CD4-positive, CD25-positive, alpha-beta regulatory T cell (primary cell): ENCODE measurements at regions not wholly inside any gene's neighbourhood (a gene's known extent, or its start where the extent isn't known, plus 50 kb on each side); places are given as distances from the start of the nearest gene placed in this dataset.

Experiments used
- ATAC-seq, 2 donors: fragments of 150-1000 bp; cut with Tn5 transposase; one replicate each; pipeline ENCODE4 v1.10.0; 2021; ENCODE audit warnings: low read depth in 2 of 2, moderate number of reproducible peaks in 2 of 2, moderate library complexity in 1 of 2
- DNase-seq, 3 donors: peaks; one replicate each; pipeline versions ENCODE4 v3.0.0 to v3.0.0-alpha.2; 2012 to 2022; ENCODE audit warnings: mixed read lengths in 1 of 3
- H3K27ac ChIP-seq: one replicate; pipeline ENCODE4 v1.7.0; 2013; ENCODE audit warnings: mild to moderate bottlenecking, low read length; ENCODE audit not compliant: insufficient read depth, poor library complexity, severe bottlenecking
- H3K27me3 ChIP-seq: one replicate; pipeline ENCODE4 v1.7.0; 2013; ENCODE audit warnings: low read length; ENCODE audit not compliant: control insufficient read depth, insufficient read depth
- H3K36me3 ChIP-seq: one replicate; pipeline ENCODE4 v1.7.0; 2013; ENCODE audit warnings: mild to moderate bottlenecking, low read length, moderate library complexity; ENCODE audit not compliant: control insufficient read depth, insufficient read depth
- H3K4me1 ChIP-seq: 2 replicates; pipeline ENCODE4 v1.7.0; 2013; ENCODE audit warnings: mild to moderate bottlenecking, low read length; ENCODE audit not compliant: insufficient read depth, control insufficient read depth, poor library complexity, severe bottlenecking
- H3K4me3 ChIP-seq: one replicate; pipeline ENCODE4 v1.7.0; 2013; ENCODE audit warnings: low read depth, mild to moderate bottlenecking, low read length, moderate library complexity
- H3K9me3 ChIP-seq, 2 experiments: 1 replicate in 1 of 2; 2 replicates in 1 of 2; pipeline ENCODE4 v1.7.0; 2013; ENCODE audit warnings: low read length in 2 of 2, mild to moderate bottlenecking in 1 of 2, moderate library complexity in 1 of 2; ENCODE audit not compliant: control insufficient read depth in 2 of 2
- H3K27ac Mint-ChIP-seq, 3 donors: one replicate each; pipeline ENCODE4 v1.8.0; 2020 to 2022; ENCODE audit warnings: mild to moderate bottlenecking in 3 of 3, mixed read lengths in 3 of 3, moderate library complexity in 2 of 3
- H3K27me3 Mint-ChIP-seq: one replicate; pipeline ENCODE4 v1.8.0; 2022; ENCODE audit warnings: mild to moderate bottlenecking, mixed read lengths
- H3K36me3 Mint-ChIP-seq: one replicate; pipeline ENCODE4 v1.8.0; 2020; ENCODE audit warnings: mixed read lengths
- H3K4me1 Mint-ChIP-seq, 4 donors: one replicate each; pipeline ENCODE4 v1.8.0; 2020 to 2022; ENCODE audit warnings: mixed read lengths in 4 of 4, mild to moderate bottlenecking in 1 of 4
- H3K4me3 Mint-ChIP-seq, 4 donors: one replicate each; pipeline ENCODE4 v1.8.0; 2020 to 2022; ENCODE audit warnings: mild to moderate bottlenecking in 4 of 4, mixed read lengths in 4 of 4, moderate library complexity in 3 of 4
- H3K9me3 Mint-ChIP-seq, 7 donors: one replicate each; pipeline ENCODE4 v1.8.0; 2020 to 2022; ENCODE audit warnings: mixed read lengths in 7 of 7, mild to moderate bottlenecking in 3 of 7, moderate library complexity in 2 of 7

DNA sequence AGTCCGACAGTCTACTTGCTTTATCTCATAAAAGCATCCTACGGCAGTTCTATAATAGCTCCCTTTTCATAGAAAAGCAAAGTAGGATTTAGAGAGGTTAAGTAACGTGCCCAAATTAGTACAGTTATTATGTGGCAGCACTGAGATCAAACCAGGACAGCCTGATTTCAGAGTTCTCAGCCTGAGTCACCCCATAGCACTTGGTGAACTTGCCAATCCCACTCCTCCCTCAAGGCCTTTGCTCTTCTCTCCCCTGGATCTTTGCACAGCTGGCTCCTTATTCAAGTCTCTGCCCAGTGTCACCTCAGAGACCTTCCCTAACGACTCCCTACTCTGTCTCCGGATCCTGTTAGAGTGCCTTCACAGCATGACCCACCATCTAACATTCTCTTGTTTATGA, 438.0 kb upstream of the NFE2L3 start:
- H3K4me1 ChIP-seq = no peaks in the 10 kb centered on the region
- no peak for ATAC-seq
- H3K36me3 Mint-ChIP-seq = no peaks in the 10 kb centered on the region

DNA sequence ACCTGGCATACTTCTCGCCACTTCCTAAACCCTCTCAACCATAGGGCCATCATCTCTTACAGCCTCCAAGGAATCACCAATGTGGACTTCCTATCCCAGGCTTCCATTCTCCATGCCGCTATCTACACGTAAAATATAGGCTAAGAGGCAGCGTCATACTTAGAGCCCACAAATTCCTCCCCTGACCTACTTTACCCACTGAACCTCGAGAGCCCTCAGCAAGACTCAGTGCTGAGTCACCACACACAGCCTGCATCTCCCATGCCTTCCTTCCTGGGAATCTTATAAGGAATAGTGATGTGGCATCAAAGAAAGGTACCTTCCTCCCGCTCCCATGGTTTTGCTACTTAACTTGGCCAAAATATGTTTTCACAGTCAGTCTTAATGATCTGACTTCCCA, 435.6 kb upstream of the NFE2L3 start:
- H3K9me3 ChIP-seq = no peaks in the 10 kb centered on the region
- no peak for ATAC-seq
- H3K27ac Mint-ChIP-seq = no peak overlapping the region

More for the DNA sequence above, 438.0 kb upstream of the NFE2L3 start:
- Histone ChIP-seq H3K27me3 (peaks cover 2% of the 10 kb centered on the region), H3K27ac (no peak overlapping the region), H3K4me3 (no peak overlapping the region), H3K36me3 (no peaks in the 10 kb centered on the region), H3K9me3 (no peaks in the 10 kb centered on the region)
- DNase-seq = no peak
- Mint-ChIP-seq H3K4me3 (no peak overlapping the region), H3K9me3 (peaks cover 0 to 2% (median 0%) of the 10 kb centered on the region in 7 donors), H3K4me1 (no peaks in the 10 kb centered on the region), H3K27me3 (peaks cover 26% of the 10 kb centered on the region), H3K27ac (no peak overlapping the region)

DNA sequence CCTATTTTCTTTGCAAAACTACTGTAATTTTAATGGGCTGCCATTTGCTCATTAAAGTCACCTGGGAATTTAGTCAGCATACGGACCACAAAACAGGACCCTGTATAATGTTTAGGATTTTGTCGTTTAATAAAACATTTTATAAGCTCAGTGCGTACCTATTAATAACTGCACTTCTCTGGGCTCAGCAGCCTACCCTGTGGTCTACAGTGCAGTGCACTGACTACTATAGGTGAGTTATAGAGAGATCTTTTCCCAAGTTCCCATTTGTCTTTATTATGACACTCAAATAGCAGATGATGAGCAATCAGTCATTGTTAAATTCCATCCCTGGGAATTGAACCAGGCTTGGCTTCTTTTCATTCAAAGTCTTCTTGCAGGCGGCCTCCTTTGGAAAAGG, 433.4 kb upstream of the NFE2L3 start:
- H3K27me3 Mint-ChIP-seq = peaks cover 29% of the 10 kb centered on the region
- DNase-seq = no peak
- H3K4me3 Mint-ChIP-seq = no peak overlapping the region
- no peak overlapping the region for H3K4me3 ChIP-seq
- H3K27me3 ChIP-seq = no peaks in the 10 kb centered on the region
- H3K36me3 ChIP-seq = no peaks in the 10 kb centered on the region
- no peak overlapping the region for H3K27ac ChIP-seq
- H3K27ac Mint-ChIP-seq = no peak overlapping the region
- no peak for ATAC-seq
- no peaks in the 10 kb centered on the region for H3K9me3 ChIP-seq
- no peaks in the 10 kb centered on the region for H3K4me1 ChIP-seq
- no peaks in the 10 kb centered on the region for H3K4me1 Mint-ChIP-seq
- H3K9me3 Mint-ChIP-seq = peaks cover 0 to 2% (median 0%) of the 10 kb centered on the region in 7 donors
- H3K36me3 Mint-ChIP-seq = no peaks in the 10 kb centered on the region

More for the DNA sequence above, 435.6 kb upstream of the NFE2L3 start:
- Histone ChIP-seq H3K27me3 (no peaks in the 10 kb centered on the region), H3K36me3 (no peaks in the 10 kb centered on the region), H3K4me3 (no peak overlapping the region), H3K4me1 (no peaks in the 10 kb centered on the region), H3K27ac (no peak overlapping the region)
- Mint-ChIP-seq H3K36me3 (no peaks in the 10 kb centered on the region), H3K9me3 (peaks cover 0 to 2% (median 0%) of the 10 kb centered on the region in 7 donors), H3K27me3 (peaks cover 25% of the 10 kb centered on the region), H3K4me3 (no peak overlapping the region), H3K4me1 (no peaks in the 10 kb centered on the region)
- no peak for DNase-seq

DNA sequence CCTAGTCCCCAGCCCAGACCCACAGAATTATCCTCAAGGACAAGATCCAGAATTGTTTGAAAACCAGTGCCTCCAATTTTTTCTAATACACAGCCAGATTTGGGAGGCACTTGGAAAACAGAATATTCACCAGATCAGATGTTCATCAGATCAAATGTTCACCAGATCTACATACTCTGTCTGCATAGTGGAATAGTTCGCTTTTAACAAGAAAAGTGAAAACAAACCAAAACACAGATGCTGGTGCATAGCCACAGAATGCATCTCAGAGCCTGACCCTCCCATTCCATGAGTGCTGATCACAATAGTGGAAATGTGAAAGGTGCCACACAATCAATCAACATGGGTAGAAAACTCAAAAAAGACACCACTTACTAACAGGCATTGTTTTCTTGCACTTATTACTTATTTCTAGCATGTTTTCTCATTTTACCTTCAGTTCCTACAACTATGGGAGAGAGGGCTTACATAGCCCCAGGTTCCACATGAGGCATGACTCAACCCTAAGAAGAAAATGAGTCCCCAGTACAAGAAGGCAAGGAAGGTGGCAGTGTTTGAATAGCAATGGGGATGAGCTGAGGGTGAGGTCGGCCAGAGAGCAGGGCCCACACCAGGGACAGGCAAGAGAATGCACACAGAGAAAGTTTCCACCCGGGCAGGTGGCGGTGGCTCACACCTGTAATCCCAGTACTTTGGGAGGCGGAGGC, 432.7 kb upstream of the NFE2L3 start:
- DNase-seq = no peak
- H3K4me3 ChIP-seq = no peak overlapping the region
- Mint-ChIP-seq H3K4me3 (no peak overlapping the region), H3K4me1 (no peaks in the 10 kb centered on the region), H3K9me3 (peaks cover 0 to 2% (median 0%) of the 10 kb centered on the region in 7 donors), H3K36me3 (no peaks in the 10 kb centered on the region), H3K27ac (no peak overlapping the region), H3K27me3 (peaks cover 29% of the 10 kb centered on the region)
- H3K36me3 ChIP-seq = no peaks in the 10 kb centered on the region
- H3K4me1 ChIP-seq = no peaks in the 10 kb centered on the region
- ATAC-seq = no peak
- H3K27me3 ChIP-seq = no peaks in the 10 kb centered on the region
- H3K9me3 ChIP-seq = no peaks in the 10 kb centered on the region
- no peak overlapping the region for H3K27ac ChIP-seq

DNA sequence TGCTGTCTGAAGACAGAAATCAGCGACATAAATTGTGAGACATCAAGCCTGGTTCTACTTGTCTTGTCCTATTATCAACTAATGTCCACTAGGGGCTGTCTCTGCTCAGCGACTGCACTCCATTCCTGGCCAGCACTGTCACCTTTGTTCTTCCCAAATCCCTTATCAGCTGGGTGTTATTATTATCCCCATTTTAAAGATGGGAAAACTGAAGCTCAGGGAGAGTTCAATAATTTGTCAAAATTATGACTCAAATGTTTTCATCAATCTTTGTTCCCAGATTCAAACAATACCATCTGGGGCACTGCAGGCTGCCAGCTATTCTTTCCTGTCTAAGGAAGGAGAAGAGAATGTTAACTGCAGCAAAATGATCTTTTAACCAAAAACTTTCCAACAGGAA, 431.6 kb upstream of the NFE2L3 start:
- ATAC-seq = no peak
- H3K27ac ChIP-seq = no peak overlapping the region
- H3K36me3 ChIP-seq = no peaks in the 10 kb centered on the region
- Mint-ChIP-seq H3K36me3 (no peaks in the 10 kb centered on the region), H3K27me3 (peaks cover 30% of the 10 kb centered on the region), H3K4me1 (no peaks in the 10 kb centered on the region), H3K4me3 (no peak overlapping the region), H3K27ac (no peak overlapping the region), H3K9me3 (peaks cover 0 to 4% (median 0%) of the 10 kb centered on the region in 7 donors)
- no peaks in the 10 kb centered on the region for H3K9me3 ChIP-seq
- no peaks in the 10 kb centered on the region for H3K4me1 ChIP-seq
- H3K27me3 ChIP-seq = no peaks in the 10 kb centered on the region
- no peak overlapping the region for H3K4me3 ChIP-seq
- DNase-seq = no peak

DNA sequence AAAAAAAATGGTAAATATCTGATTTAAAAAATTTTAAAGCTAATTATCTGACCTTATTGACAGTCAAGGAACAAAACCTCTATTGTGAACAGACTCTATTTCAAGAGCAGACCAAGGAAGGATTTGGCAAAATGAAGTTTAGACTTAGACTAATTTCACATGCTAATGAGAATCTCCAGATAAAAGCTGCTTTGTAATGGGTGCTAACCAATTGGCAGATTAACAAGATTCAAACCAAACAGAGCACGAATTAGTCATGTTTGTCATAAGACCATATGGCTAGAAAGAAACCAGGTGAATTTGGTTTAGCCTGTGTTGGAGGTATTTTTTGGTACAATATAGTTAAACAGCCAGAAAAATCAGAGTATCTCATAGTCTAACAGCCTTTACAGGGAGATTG, 429.1 kb upstream of the NFE2L3 start:
- H3K9me3 Mint-ChIP-seq = peaks cover 0 to 3% (median 0%) of the 10 kb centered on the region in 7 donors

DNA sequence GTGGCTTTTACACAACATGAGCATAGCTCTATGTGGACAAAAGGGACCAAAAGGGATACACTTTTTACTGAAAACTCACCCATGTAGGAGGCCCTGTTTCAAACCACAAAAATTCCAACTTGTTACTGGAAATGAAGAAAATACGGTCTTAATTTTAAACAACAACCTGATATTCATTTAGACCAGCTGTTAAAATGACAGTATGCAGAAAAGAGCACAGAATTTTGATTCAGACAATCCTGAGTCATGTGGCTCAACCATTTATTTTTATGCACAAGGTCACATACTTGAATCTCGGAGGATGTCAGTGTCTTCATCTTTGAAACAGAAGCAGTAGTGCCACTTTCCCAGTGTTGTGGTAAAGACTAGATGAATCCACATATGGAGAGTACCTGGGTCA, 426.5 kb upstream of the NFE2L3 start:
- H3K9me3 ChIP-seq = no peaks in the 10 kb centered on the region
- no peaks in the 10 kb centered on the region for H3K4me1 ChIP-seq
- ATAC-seq (no peak), DNase-seq (no peak)
- H3K4me3 ChIP-seq = no peak overlapping the region
- no peak overlapping the region for H3K27ac ChIP-seq
- no peak overlapping the region for H3K27ac Mint-ChIP-seq
- no peaks in the 10 kb centered on the region for H3K27me3 ChIP-seq
- H3K9me3 Mint-ChIP-seq = peaks cover 0 to 3% (median 0%) of the 10 kb centered on the region in 7 donors
- H3K4me1 Mint-ChIP-seq = no peaks in the 10 kb centered on the region
- peaks cover 11% of the 10 kb centered on the region for H3K27me3 Mint-ChIP-seq
- H3K4me3 Mint-ChIP-seq = no peak overlapping the region
- H3K36me3 Mint-ChIP-seq = no peaks in the 10 kb centered on the region
- no peaks in the 10 kb centered on the region for H3K36me3 ChIP-seq

More for the DNA sequence above, 429.1 kb upstream of the NFE2L3 start:
- Histone ChIP-seq H3K27ac (no peak overlapping the region), H3K36me3 (no peaks in the 10 kb centered on the region), H3K27me3 (no peaks in the 10 kb centered on the region), H3K9me3 (no peaks in the 10 kb centered on the region), H3K4me3 (no peak overlapping the region), H3K4me1 (no peaks in the 10 kb centered on the region)
- no peak overlapping the region for H3K27ac Mint-ChIP-seq
- H3K36me3 Mint-ChIP-seq = no peaks in the 10 kb centered on the region
- no peak overlapping the region for H3K4me3 Mint-ChIP-seq
- DNase-seq = no peak
- no peaks in the 10 kb centered on the region for H3K4me1 Mint-ChIP-seq
- H3K27me3 Mint-ChIP-seq = peaks cover 20% of the 10 kb centered on the region
- no peak for ATAC-seq

DNA sequence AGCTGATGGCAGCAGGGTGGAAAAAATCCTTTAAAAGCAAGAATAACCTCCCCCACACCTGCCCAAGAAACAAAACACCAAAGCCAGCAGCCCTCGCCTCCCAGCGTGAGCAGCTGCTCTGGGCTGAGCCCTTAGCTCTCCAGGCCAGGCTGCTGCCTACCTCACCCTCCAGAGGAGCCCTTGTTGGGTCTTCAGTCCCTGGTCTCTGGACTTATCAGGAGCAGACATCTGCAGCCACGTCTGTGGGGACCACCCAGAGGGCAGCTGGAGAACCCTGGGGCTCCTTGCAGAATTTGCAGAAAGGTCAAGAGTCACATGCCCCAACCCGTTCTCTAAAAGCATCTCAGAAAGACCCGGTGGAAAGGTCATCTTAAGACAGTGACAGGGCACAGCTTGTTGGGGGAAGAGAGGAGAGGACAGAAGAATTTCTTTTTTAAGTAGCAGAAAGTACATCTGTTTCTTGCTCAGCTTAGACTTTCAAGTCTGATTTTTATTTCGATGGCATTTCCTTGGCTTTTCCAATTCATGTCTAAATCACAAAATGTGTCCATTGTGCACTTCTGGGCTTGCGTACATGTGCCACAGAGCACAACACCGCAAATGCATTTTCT, 425.7 kb upstream of the NFE2L3 start:
- no peak overlapping the region for H3K4me3 ChIP-seq
- H3K9me3 ChIP-seq = no peaks in the 10 kb centered on the region
- H3K36me3 ChIP-seq = no peaks in the 10 kb centered on the region
- Mint-ChIP-seq H3K36me3 (no peaks in the 10 kb centered on the region), H3K4me3 (no peak overlapping the region), H3K27me3 (peaks cover 11% of the 10 kb centered on the region), H3K4me1 (no peaks in the 10 kb centered on the region), H3K9me3 (peaks cover 0 to 3% (median 0%) of the 10 kb centered on the region in 7 donors), H3K27ac (no peak overlapping the region)
- H3K4me1 ChIP-seq = no peaks in the 10 kb centered on the region
- ATAC-seq = no peak
- DNase-seq = no peak
- H3K27me3 ChIP-seq = no peaks in the 10 kb centered on the region
- H3K27ac ChIP-seq = no peak overlapping the region
